PC-9 (cell line): ENCODE measurements at regions not wholly inside any gene's neighbourhood (a gene's known extent, or its start where the extent isn't known, plus 50 kb on each side); places are given as distances from the start of the nearest gene placed in this dataset.

Source experiments
- BruUV-seq: library from RNA; stranded (reverse); fragments of 400-500 nt; replicated peaks from 2 replicates; lab custom pipeline; 2021; lab: Mats Ljungman, UMichigan
- CTCF ChIA-PET: fragments of 300-600 bp; sonication (Branson Sonifier 250); formaldehyde crosslinking; loops from one replicate; lab custom pipeline; 2022; ENCODE audit warnings: antibody characterized with exemption; lab: Charles Lee
- POLR2A ChIA-PET: fragments of 300-600 bp; sonication (Branson Sonifier 250); formaldehyde crosslinking; loops from one replicate; lab custom pipeline; 2022; ENCODE audit warnings: antibody characterized with exemption; ENCODE audit not compliant: unreplicated experiment; lab: Charles Lee
- DNase-seq, 2 experiments: peaks; one replicate each; pipeline versions ENCODE4 v3.0.0 to v3.0.0-alpha.2; 2015 to 2022; ENCODE audit warnings: mixed read lengths in 1 of 2
- H2AFZ ChIP-seq: fragments of 200-600 bp; sonication (generic); 2 replicates; pipeline ENCODE4 v1.8.1; 2017; ENCODE audit warnings: antibody characterized with exemption
- H3F3A ChIP-seq: fragments of 200-600 bp; sonication (generic); 2 replicates; pipeline ENCODE4 v1.8.1; 2017; ENCODE audit warnings: antibody characterized with exemption, mild to moderate bottlenecking, low read depth; ENCODE audit not compliant: insufficient read depth
- H3K27ac ChIP-seq: fragments of 200-600 bp; sonication (generic); 2 replicates; pipeline ENCODE4 v1.6.1; 2016; ENCODE audit warnings: mixed run types
- H3K27me3 ChIP-seq: fragments of 200-600 bp; sonication (generic); 2 replicates; pipeline ENCODE4 v1.6.1; 2016; ENCODE audit warnings: low read depth, mixed run types; ENCODE audit not compliant: insufficient read depth
- H3K36me3 ChIP-seq: fragments of 200-600 bp; sonication (generic); 2 replicates; pipeline ENCODE4 v1.6.1; 2016; ENCODE audit warnings: low read depth, mixed run types
- H3K4me1 ChIP-seq: fragments of 200-600 bp; sonication (generic); replicated peaks from 2 replicates; pipeline ENCODE4 v1.6.1; 2016; ENCODE audit warnings: mixed run types; ENCODE audit not compliant: insufficient read depth
- H3K4me2 ChIP-seq: fragments of 200-600 bp; sonication (generic); 2 replicates; pipeline ENCODE4 v1.6.1; 2017; ENCODE audit warnings: mixed run types
- H3K4me3 ChIP-seq: fragments of 200-600 bp; sonication (generic); 2 replicates; pipeline ENCODE4 v1.6.1; 2016; ENCODE audit warnings: mixed run types
- H3K79me2 ChIP-seq: fragments of 200-600 bp; sonication (generic); 2 replicates; pipeline ENCODE4 v1.6.1; 2017; ENCODE audit warnings: low read depth, mixed run types
- H3K9me2 ChIP-seq: fragments of 200-600 bp; sonication (generic); 2 replicates; pipeline ENCODE4 v1.8.1; 2017; ENCODE audit warnings: mild to moderate bottlenecking; ENCODE audit not compliant: insufficient read depth
- H3K9me3 ChIP-seq: fragments of 200-600 bp; sonication (generic); 2 replicates; pipeline ENCODE4 v1.8.1; 2016; ENCODE audit warnings: low read depth; ENCODE audit not compliant: insufficient read depth
- H4K20me1 ChIP-seq: fragments of 200-600 bp; sonication (generic); 2 replicates; pipeline ENCODE4 v1.8.1; 2017; ENCODE audit not compliant: insufficient read depth
- EZH2 ChIP-seq: fragments of 200-600 bp; sonication (generic); IDR thresholded peaks from 2 replicates; pipeline ENCODE4 v1.8.0; 2017; ENCODE audit warnings: antibody characterized with exemption, low read depth
- intact Hi-C: fragments of 100-400 bp; cut with micrococcal nuclease; formaldehyde crosslinking; loops from one replicate; pipeline ENCODE4 v1.10.0; 2022; ENCODE audit not compliant: unreplicated experiment
- TF ChIP-seq, protein P1 (sequence below): fragments of 200-600 bp; sonication (generic); conservative IDR thresholded peaks from 2 replicates; pipeline ENCODE4 v1.6.1; 2017; ENCODE audit warnings: mixed run types, antibody characterized with exemption, mild to moderate bottlenecking, moderate library complexity

DNA sequence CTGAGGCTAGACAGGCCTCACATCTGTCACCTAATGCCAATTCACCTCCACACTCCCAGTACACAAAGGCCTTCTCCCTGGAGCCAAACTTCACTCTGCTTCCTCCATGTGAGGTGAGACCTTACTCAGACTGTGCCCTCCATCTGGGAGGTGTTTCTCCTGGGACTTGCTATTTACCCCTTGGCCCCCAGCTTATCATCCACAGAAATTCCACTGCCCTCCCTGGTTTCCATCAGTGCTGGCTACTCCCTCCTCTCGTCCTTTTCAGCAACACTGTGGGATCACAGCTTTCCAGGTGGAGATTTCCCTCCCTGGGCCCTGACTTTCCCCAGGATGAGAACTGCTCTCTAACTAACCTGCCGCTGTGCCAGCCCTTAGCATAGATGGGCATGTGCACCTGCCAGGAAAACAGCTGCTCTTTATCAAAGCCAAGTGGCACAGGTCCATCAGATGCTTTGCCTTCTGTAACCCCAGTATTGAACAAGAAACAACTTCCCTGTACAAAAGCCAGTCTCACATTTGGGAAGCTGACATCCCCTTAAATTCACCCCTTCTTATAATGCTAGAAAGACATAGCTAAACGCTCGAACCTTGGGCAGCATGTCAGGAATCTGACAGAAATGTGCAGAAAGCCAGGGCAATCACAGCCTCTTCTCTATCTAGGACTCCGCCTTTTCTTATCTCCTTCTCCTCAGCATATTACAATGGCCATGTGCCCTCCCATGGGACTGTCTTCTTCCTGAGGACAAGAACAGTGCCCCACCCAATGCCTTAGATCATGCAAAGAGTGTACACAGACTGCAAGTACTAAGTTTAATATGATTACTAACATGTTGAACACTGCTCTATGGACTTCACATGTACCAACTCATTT lies 535.5 kb upstream of the ID2 start:
- no peaks in the 10 kb centered on the region for H3K4me1 ChIP-seq
- CTCF ChIA-PET, result no interaction called here
- TF ChIP-seq, protein P1, sequence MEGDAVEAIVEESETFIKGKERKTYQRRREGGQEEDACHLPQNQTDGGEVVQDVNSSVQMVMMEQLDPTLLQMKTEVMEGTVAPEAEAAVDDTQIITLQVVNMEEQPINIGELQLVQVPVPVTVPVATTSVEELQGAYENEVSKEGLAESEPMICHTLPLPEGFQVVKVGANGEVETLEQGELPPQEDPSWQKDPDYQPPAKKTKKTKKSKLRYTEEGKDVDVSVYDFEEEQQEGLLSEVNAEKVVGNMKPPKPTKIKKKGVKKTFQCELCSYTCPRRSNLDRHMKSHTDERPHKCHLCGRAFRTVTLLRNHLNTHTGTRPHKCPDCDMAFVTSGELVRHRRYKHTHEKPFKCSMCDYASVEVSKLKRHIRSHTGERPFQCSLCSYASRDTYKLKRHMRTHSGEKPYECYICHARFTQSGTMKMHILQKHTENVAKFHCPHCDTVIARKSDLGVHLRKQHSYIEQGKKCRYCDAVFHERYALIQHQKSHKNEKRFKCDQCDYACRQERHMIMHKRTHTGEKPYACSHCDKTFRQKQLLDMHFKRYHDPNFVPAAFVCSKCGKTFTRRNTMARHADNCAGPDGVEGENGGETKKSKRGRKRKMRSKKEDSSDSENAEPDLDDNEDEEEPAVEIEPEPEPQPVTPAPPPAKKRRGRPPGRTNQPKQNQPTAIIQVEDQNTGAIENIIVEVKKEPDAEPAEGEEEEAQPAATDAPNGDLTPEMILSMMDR, result no peak
- TF ChIP-seq EZH2, result no peak
- H3K36me3 ChIP-seq, result no peaks in the 10 kb centered on the region
- H3F3A ChIP-seq, result no peaks in the 10 kb centered on the region
- H2AFZ ChIP-seq, result no peak overlapping the region
- H3K79me2 ChIP-seq, result no peaks in the 10 kb centered on the region
- H3K9me3 ChIP-seq, result no peaks in the 10 kb centered on the region
- H4K20me1 ChIP-seq, result no peaks in the 10 kb centered on the region
- H3K4me3 ChIP-seq, result no peak overlapping the region
- no peak overlapping the region for H3K27ac ChIP-seq
- intact Hi-C loops, result no loop called here
- H3K27me3 ChIP-seq, result peaks cover 18% of the 10 kb centered on the region; the same call in 1 of the 2 replicates
- POLR2A ChIA-PET, result no interaction called here
- no peaks in the 10 kb centered on the region for H3K9me2 ChIP-seq
- no peak for DNase-seq
- BruUV-seq, result no TSS peak
- no peak overlapping the region for H3K4me2 ChIP-seq

DNA sequence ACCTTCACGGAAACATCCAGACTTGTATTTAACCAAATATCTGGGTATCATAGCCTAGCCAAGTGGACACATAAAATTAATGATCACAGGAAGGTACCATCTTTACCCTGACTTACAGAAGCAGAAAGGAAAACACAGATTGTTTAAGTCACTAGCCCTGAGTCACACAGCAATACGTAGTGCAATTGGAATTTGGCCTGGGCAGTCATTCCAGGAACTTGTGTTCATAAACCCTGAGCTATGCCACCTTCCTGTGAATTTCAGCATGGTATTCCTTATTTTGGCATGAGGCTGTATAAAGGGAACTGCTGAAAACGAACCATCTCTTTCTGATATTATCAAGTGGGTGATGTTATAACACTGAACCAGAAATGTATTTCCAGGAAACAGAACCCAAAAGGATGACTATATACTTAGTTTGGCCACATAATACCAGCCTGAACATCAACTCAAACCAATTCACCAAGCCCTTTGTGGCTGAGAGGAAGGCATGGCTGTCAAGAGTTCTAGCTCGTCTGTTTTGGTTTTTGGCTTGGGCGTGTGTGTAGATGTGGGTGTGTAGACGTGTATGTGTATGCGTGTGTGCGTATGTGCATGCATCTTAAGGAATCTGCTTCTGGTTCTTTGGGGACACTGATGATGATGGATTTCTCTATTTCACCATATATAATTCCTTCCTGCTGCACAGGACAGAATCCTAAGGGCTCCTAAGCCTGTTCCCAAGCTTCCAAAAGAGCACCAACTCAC lies 533.4 kb upstream of the ID2 start:
- TF ChIP-seq EZH2, result no peak
- TF ChIP-seq, protein P1, result no peak
- POLR2A ChIA-PET, result no interaction called here
- no TSS peak for BruUV-seq

DNA sequence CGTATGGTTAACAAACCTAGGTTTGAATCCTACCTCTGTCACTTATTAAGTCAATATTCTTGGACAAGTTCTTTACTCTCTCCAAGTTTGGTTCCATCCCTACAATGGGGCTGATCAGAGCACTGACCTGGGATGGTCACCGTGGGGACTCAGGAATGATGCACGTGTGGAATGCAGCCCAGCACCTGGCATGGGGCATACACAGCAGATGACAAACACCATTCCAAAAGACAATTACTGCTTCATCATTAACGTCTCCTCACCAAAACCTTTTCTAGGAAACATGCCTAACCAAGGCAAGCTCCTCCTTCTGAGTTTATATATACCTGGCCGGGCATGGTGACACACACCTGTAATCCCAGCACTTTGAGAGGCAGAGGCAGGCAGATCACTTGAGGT lies 532.9 kb upstream of the ID2 start:
- H3K4me3 ChIP-seq, result no peak overlapping the region
- no peaks in the 10 kb centered on the region for H3K36me3 ChIP-seq
- no TSS peak for BruUV-seq
- H3K9me2 ChIP-seq, result no peaks in the 10 kb centered on the region
- CTCF ChIA-PET, result no interaction called here
- H3K27ac ChIP-seq, result no peak overlapping the region
- no peaks in the 10 kb centered on the region for H3K9me3 ChIP-seq
- no peaks in the 10 kb centered on the region for H3K79me2 ChIP-seq
- peaks cover 36% of the 10 kb centered on the region; the same call in 1 of the 2 replicates for H3K27me3 ChIP-seq
- H3K4me2 ChIP-seq, result no peak overlapping the region
- no peak for DNase-seq
- TF ChIP-seq, protein P1, result no peak
- TF ChIP-seq EZH2, result no peak
- H3F3A ChIP-seq, result no peaks in the 10 kb centered on the region
- no peaks in the 10 kb centered on the region for H4K20me1 ChIP-seq
- POLR2A ChIA-PET, result no interaction called here
- intact Hi-C loops, result no loop called here
- no peaks in the 10 kb centered on the region for H3K4me1 ChIP-seq
- no peak overlapping the region for H2AFZ ChIP-seq

More for the DNA sequence above, 533.4 kb upstream of the ID2 start:
- H3F3A ChIP-seq, result no peaks in the 10 kb centered on the region
- no peaks in the 10 kb centered on the region for H3K9me2 ChIP-seq
- no peaks in the 10 kb centered on the region for H3K9me3 ChIP-seq
- no peaks in the 10 kb centered on the region for H3K4me1 ChIP-seq
- no peak overlapping the region for H3K27ac ChIP-seq
- CTCF ChIA-PET, result no interaction called here
- H3K4me3 ChIP-seq, result no peak overlapping the region
- DNase-seq, result peak in 1 of 2 experiments; percentile 40
- intact Hi-C loops, result no loop called here
- H3K27me3 ChIP-seq, result peaks cover 35% of the 10 kb centered on the region; the same call in 1 of the 2 replicates
- H3K36me3 ChIP-seq, result no peaks in the 10 kb centered on the region
- no peak overlapping the region for H3K4me2 ChIP-seq
- no peaks in the 10 kb centered on the region for H4K20me1 ChIP-seq
- no peaks in the 10 kb centered on the region for H3K79me2 ChIP-seq
- no peak overlapping the region for H2AFZ ChIP-seq
